ENCODE measurements at regions not wholly inside any gene's neighbourhood (a gene's known extent, or its start where the extent isn't known, plus 50 kb on each side); places are given as distances from the start of the nearest gene placed in this dataset.

- TF ChIP-seq CTCF (IDR thresholded peaks at IDR 0.05; ENCODE audit: extremely low read depth in 1 of 2, insufficient read depth in 1 of 2, low read depth in 1 of 2, low read length in 2 of 2): no peak
- TF ChIP-seq POLR2A (IDR thresholded peaks at IDR 0.05; ENCODE audit: low read depth, low read length): no peak
- TF ChIP-seq POLR2AphosphoS5 (IDR thresholded peaks at IDR 0.05; ENCODE audit: insufficient read depth, low read depth, low read length): no peak
- TF ChIP-seq MAX (IDR thresholded peaks at IDR 0.05; ENCODE audit: insufficient read depth, insufficient read length): no peak
- no peak for TF ChIP-seq MYC (IDR thresholded peaks at IDR 0.05; ENCODE audit: low read depth, low read length)
These were observed 392.5 kb downstream of the FRK start for GRCh38 chr6:115668211-115668610.
